Common myeloid progenitor, CD34-positive (primary cell): ENCODE measurements at regions not wholly inside any gene's neighbourhood (a gene's known extent, or its start where the extent isn't known, plus 50 kb on each side); places are given as distances from the start of the nearest gene placed in this dataset.

Source experiments
- CTCF ChIA-PET: fragments of 350-600 bp; sonication (Branson Sonifier 250); formaldehyde crosslinking; loops from one replicate; lab custom pipeline; 2021; ENCODE audit warnings: antibody characterized with exemption; lab: Charles Lee
- POLR2A ChIA-PET: fragments of 350-600 bp; sonication (Branson Sonifier 250); formaldehyde crosslinking; loops from one replicate; lab custom pipeline; 2021; ENCODE audit warnings: antibody characterized with exemption; lab: Charles Lee
- DNase-seq, 3 donors: peaks; one replicate each; pipeline versions ENCODE4 v3.0.0 to v3.0.0-alpha.2; 2013
- H3K27ac ChIP-seq, 2 experiments: 1 replicate in 1 of 2; 2 replicates in 1 of 2; pipeline ENCODE4 v1.7.0; 2013; ENCODE audit warnings: inconsistent platforms in 2 of 2, low read length in 2 of 2, mild to moderate bottlenecking in 2 of 2, low read depth in 1 of 2, moderate library complexity in 1 of 2; ENCODE audit not compliant: severe bottlenecking in 2 of 2, insufficient read depth in 1 of 2, poor library complexity in 1 of 2
- H3K27me3 ChIP-seq, 5 experiments: replicated peaks in 2 of 5; 1 replicate in 3 of 5; 2 replicates in 2 of 5; pipeline versions ENCODE4 v1.6.1 to v1.7.0; 2013; ENCODE audit warnings: low read length in 4 of 5, mild to moderate bottlenecking in 2 of 5, moderate library complexity in 2 of 5, inconsistent platforms in 1 of 5; ENCODE audit not compliant: insufficient read depth in 5 of 5, control insufficient read depth in 4 of 5
- H3K36me3 ChIP-seq, 4 experiments: 1 replicate in 2 of 4; 2 replicates in 2 of 4; pipeline versions ENCODE4 v1.6.1 to v1.7.0; 2013; ENCODE audit warnings: low read length in 3 of 4, control low read depth in 1 of 4, mild to moderate bottlenecking in 1 of 4; ENCODE audit not compliant: control insufficient read depth in 4 of 4, insufficient read depth in 4 of 4
- H3K4me1 ChIP-seq, 4 experiments: 1 replicate in 3 of 4; 2 replicates in 1 of 4; pipeline versions ENCODE4 v1.6.1 to v1.7.1; 2013; ENCODE audit warnings: low read length in 3 of 4, mild to moderate bottlenecking in 3 of 4, control low read depth in 1 of 4, inconsistent platforms in 1 of 4, moderate library complexity in 1 of 4; ENCODE audit not compliant: control insufficient read depth in 4 of 4, insufficient read depth in 4 of 4; ENCODE audit errors: control extremely low read depth in 1 of 4
- H3K4me3 ChIP-seq, 7 experiments: 1 replicate in 4 of 7; 2 replicates in 3 of 7; pipeline versions ENCODE4 v1.5.1 to v1.7.0; 2013; ENCODE audit warnings: mild to moderate bottlenecking in 7 of 7, low read length in 6 of 7, moderate library complexity in 6 of 7, inconsistent platforms in 2 of 7, low read depth in 2 of 7, control low read depth in 1 of 7; ENCODE audit not compliant: insufficient read depth in 4 of 7, control insufficient read depth in 1 of 7; ENCODE audit errors: extremely low read depth in 1 of 7
- H3K9me3 ChIP-seq, 5 experiments: 1 replicate in 4 of 5; 2 replicates in 1 of 5; pipeline versions ENCODE4 v1.6.1 to v1.7.1; 2013; ENCODE audit warnings: low read length in 4 of 5, mild to moderate bottlenecking in 2 of 5, inconsistent platforms in 1 of 5, low read depth in 1 of 5, moderate library complexity in 1 of 5; ENCODE audit not compliant: control insufficient read depth in 4 of 5, insufficient read depth in 2 of 5; ENCODE audit errors: control extremely low read depth in 1 of 5
- WGBS: methylation state at CpG from one replicate; pipeline ENCODE4 v1.1.5; 2013; ENCODE audit not compliant: insufficient coverage; 5-methylcytosine and 5-hydroxymethylcytosine counted together

GRCh38 chr1:217096200-217096599 lies 373.0 kb upstream of the ESRRG start:
- CTCF ChIA-PET: no interaction called here
- no peak overlapping the region for H3K4me3 ChIP-seq
- H3K9me3 ChIP-seq: no peaks in the 10 kb centered on the region
- WGBS: 100% methylated on average over 5 of the region's 7 CpGs
- peaks cover 0 to 14% (median 0%) of the 10 kb centered on the region in 5 experiments for H3K27me3 ChIP-seq
- H3K36me3 ChIP-seq: no peaks in the 10 kb centered on the region
- peaks cover 0 to 5% (median 0%) of the 10 kb centered on the region in 4 experiments for H3K4me1 ChIP-seq
- POLR2A ChIA-PET: no interaction called here
- DNase-seq: no peak
- no peak overlapping the region for H3K27ac ChIP-seq

- no peak overlapping the region for H3K27ac ChIP-seq
- ChIA-PET POLR2A (no interaction called here), CTCF (no interaction called here)
- peaks cover 1 to 5% (median 1%) of the 10 kb centered on the region in 4 experiments for H3K4me1 ChIP-seq
- 97% methylated on average over 2 of the region's 2 CpGs for WGBS
- no peaks in the 10 kb centered on the region for H3K9me3 ChIP-seq
- DNase-seq: no peak
- H3K4me3 ChIP-seq: no peak overlapping the region
- peaks cover 0 to 24% (median 4%) of the 10 kb centered on the region in 5 experiments for H3K27me3 ChIP-seq
- no peaks in the 10 kb centered on the region for H3K36me3 ChIP-seq
Measured at GRCh38 chr1:217095050-217095622, 371.9 kb upstream of the ESRRG start.

GRCh38 chr1:217091561-217091960 lies 368.3 kb upstream of the ESRRG start:
- H3K9me3 ChIP-seq: no peaks in the 10 kb centered on the region
- no peak overlapping the region for H3K4me3 ChIP-seq
- WGBS: 89% methylated on average over 3 of the region's 4 CpGs
- DNase-seq: no peak
- H3K4me1 ChIP-seq: peaks cover 2 to 9% (median 3%) of the 10 kb centered on the region in 4 experiments
- no peaks in the 10 kb centered on the region for H3K36me3 ChIP-seq
- no peak overlapping the region for H3K27ac ChIP-seq
- ChIA-PET POLR2A (no interaction called here), CTCF (no interaction called here)
- peaks cover 0 to 55% (median 21%) of the 10 kb centered on the region in 5 experiments for H3K27me3 ChIP-seq

GRCh38 chr1:217090060-217090911 lies 367.1 kb upstream of the ESRRG start:
- DNase-seq: no peak
- POLR2A ChIA-PET: no interaction called here
- WGBS: 33% methylated on average over 11 of the region's 24 CpGs
- Histone ChIP-seq H3K4me1 (peaks cover 2 to 9% (median 3%) of the 10 kb centered on the region in 4 experiments), H3K27me3 (peaks cover 0 to 55% (median 21%) of the 10 kb centered on the region in 5 experiments), H3K4me3 (peak overlapping the region in 5 of 7 experiments; percentile 38 to 67 (median 48)), H3K27ac (no peak overlapping the region), H3K36me3 (no peaks in the 10 kb centered on the region), H3K9me3 (no peaks in the 10 kb centered on the region)
- CTCF ChIA-PET: no interaction called here

- DNase-seq: peak in 2 of 3 donors; percentile 16 to 21
- Histone ChIP-seq H3K27ac (no peak overlapping the region), H3K36me3 (no peaks in the 10 kb centered on the region), H3K27me3 (peaks cover 0 to 55% (median 21%) of the 10 kb centered on the region in 5 experiments), H3K4me3 (peak overlapping the region in 6 of 7 experiments; percentile 29 to 67 (median 43)), H3K9me3 (no peaks in the 10 kb centered on the region), H3K4me1 (peaks cover 2 to 9% (median 3%) of the 10 kb centered on the region in 4 experiments)
- ChIA-PET POLR2A (no interaction called here), CTCF (no interaction called here)
- WGBS: 0% methylated on average over 29 of the region's 39 CpGs
Measured at GRCh38 chr1:217089361-217090014, 366.3 kb upstream of the ESRRG start.

- WGBS: 64% methylated on average over 4 of the region's 13 CpGs
- Histone ChIP-seq H3K4me1 (peaks cover 2 to 9% (median 3%) of the 10 kb centered on the region in 4 experiments), H3K9me3 (no peaks in the 10 kb centered on the region), H3K36me3 (no peaks in the 10 kb centered on the region), H3K27me3 (peaks cover 0 to 55% (median 21%) of the 10 kb centered on the region in 5 experiments), H3K27ac (no peak overlapping the region), H3K4me3 (no peak overlapping the region)
- CTCF ChIA-PET: no interaction called here
- POLR2A ChIA-PET: no interaction called here
- no peak for DNase-seq
Measured at GRCh38 chr1:217088521-217089284, 365.5 kb upstream of the ESRRG start.
